ENCODE measurements at regions not wholly inside any gene's neighbourhood (a gene's known extent, or its start where the extent isn't known, plus 50 kb on each side); places are given as distances from the start of the nearest gene placed in this dataset.

GRCh38 chr6:14463110-14463509 is 345.5 kb downstream of the CD83 start:
- Mint-ChIP-seq H3K9me3 (peaks cover 0 to 23% (median 8%) of the 10 kb centered on the region in 9 donors), H3K4me1 (peaks cover 0 to 5% (median 2%) of the 10 kb centered on the region in 4 donors), H3K4me3 (no peak overlapping the region), H3K27ac (no peak overlapping the region), H3K36me3 (peaks cover 0 to 26% (median 7%) of the 10 kb centered on the region in 3 donors), H3K27me3 (peaks cover 0 to 1% (median 0%) of the 10 kb centered on the region in 5 donors)
- ATAC-seq, result no peak
- no peak for DNase-seq
- POLR2A ChIA-PET, result no interaction called here

GRCh38 chr6:14464055-14464454 is 346.5 kb downstream of the CD83 start:
- Mint-ChIP-seq H3K4me1 (peaks cover 0 to 5% (median 2%) of the 10 kb centered on the region in 4 donors), H3K27me3 (peaks cover 0 to 1% (median 0%) of the 10 kb centered on the region in 5 donors), H3K4me3 (no peak overlapping the region), H3K27ac (no peak overlapping the region), H3K36me3 (peaks cover 0 to 31% (median 14%) of the 10 kb centered on the region in 3 donors), H3K9me3 (peaks cover 5 to 30% (median 11%) of the 10 kb centered on the region in 9 donors)
- DNase-seq (no peak), ATAC-seq (no peak)
- POLR2A ChIA-PET, result no interaction called here

GRCh38 chr6:14464716-14465115 is 347.1 kb downstream of the CD83 start:
- H3K9me3 Mint-ChIP-seq, result peaks cover 9 to 35% (median 16%) of the 10 kb centered on the region in 9 donors
- peaks cover 0 to 5% (median 2%) of the 10 kb centered on the region in 4 donors for H3K4me1 Mint-ChIP-seq
- H3K4me3 Mint-ChIP-seq, result no peak overlapping the region
- DNase-seq, result no peak
- POLR2A ChIA-PET, result no interaction called here
- no peak for ATAC-seq
- H3K27ac Mint-ChIP-seq, result no peak overlapping the region
- peaks cover 0 to 37% (median 20%) of the 10 kb centered on the region in 3 donors for H3K36me3 Mint-ChIP-seq
- peaks cover 0 to 1% (median 0%) of the 10 kb centered on the region in 5 donors for H3K27me3 Mint-ChIP-seq

- POLR2A ChIA-PET, result no interaction called here
- H3K36me3 Mint-ChIP-seq, result peaks cover 0 to 37% (median 20%) of the 10 kb centered on the region in 3 donors
- H3K4me3 Mint-ChIP-seq, result no peak overlapping the region
- DNase-seq, result no peak
- no peak overlapping the region for H3K27ac Mint-ChIP-seq
- H3K9me3 Mint-ChIP-seq, result peaks cover 9 to 40% (median 16%) of the 10 kb centered on the region in 9 donors
- peaks cover 0 to 1% (median 0%) of the 10 kb centered on the region in 4 donors for H3K4me1 Mint-ChIP-seq
- peaks cover 0 to 1% (median 0%) of the 10 kb centered on the region in 5 donors for H3K27me3 Mint-ChIP-seq
- ATAC-seq, result no peak
These were observed 348.7 kb downstream of the CD83 start for GRCh38 chr6:14466278-14466677.

- Mint-ChIP-seq H3K9me3 (peaks cover 9 to 37% (median 14%) of the 10 kb centered on the region in 9 donors), H3K36me3 (peaks cover 0 to 33% (median 20%) of the 10 kb centered on the region in 3 donors), H3K27ac (no peak overlapping the region), H3K27me3 (peaks cover 0 to under 1% (median 0%) of the 10 kb centered on the region in 5 donors), H3K4me1 (peaks cover 0 to 1% (median 0%) of the 10 kb centered on the region in 4 donors), H3K4me3 (no peak overlapping the region)
- ATAC-seq, result no peak
- DNase-seq, result no peak
- POLR2A ChIA-PET, result no interaction called here
These were observed 350.0 kb downstream of the CD83 start for GRCh38 chr6:14467591-14467990.

GRCh38 chr6:14468647-14469321 is 351.2 kb downstream of the CD83 start:
- POLR2A ChIA-PET, result no interaction called here
- no peak for DNase-seq
- no peaks in the 10 kb centered on the region for H3K27me3 Mint-ChIP-seq
- no peak for ATAC-seq
- H3K4me1 Mint-ChIP-seq, result peaks cover 0 to 2% (median under 1%) of the 10 kb centered on the region in 4 donors
- no peak overlapping the region for H3K4me3 Mint-ChIP-seq
- peaks cover 0 to 31% (median 20%) of the 10 kb centered on the region in 3 donors for H3K36me3 Mint-ChIP-seq
- H3K9me3 Mint-ChIP-seq, result peaks cover 9 to 35% (median 13%) of the 10 kb centered on the region in 9 donors
- peak overlapping the region in 1 of 10 donors; percentile 43 for H3K27ac Mint-ChIP-seq

- Mint-ChIP-seq H3K36me3 (peaks cover 0 to 28% (median 19%) of the 10 kb centered on the region in 3 donors), H3K27ac (no peak overlapping the region), H3K4me3 (no peak overlapping the region), H3K27me3 (peaks cover 0 to 1% (median 0%) of the 10 kb centered on the region in 5 donors), H3K9me3 (peaks cover 7 to 30% (median 13%) of the 10 kb centered on the region in 9 donors), H3K4me1 (peaks cover 0 to 3% (median under 1%) of the 10 kb centered on the region in 4 donors)
- DNase-seq (no peak), ATAC-seq (no peak)
- POLR2A ChIA-PET, result no interaction called here
These were observed 352.5 kb downstream of the CD83 start for GRCh38 chr6:14470101-14470500.

- peaks cover 4 to 24% (median 12%) of the 10 kb centered on the region in 9 donors for H3K9me3 Mint-ChIP-seq
- H3K4me3 Mint-ChIP-seq, result no peak overlapping the region
- no peak overlapping the region for H3K27ac Mint-ChIP-seq
- H3K36me3 Mint-ChIP-seq, result peaks cover 0 to 23% (median 15%) of the 10 kb centered on the region in 3 donors
- peaks cover 0 to 2% (median under 1%) of the 10 kb centered on the region in 4 donors for H3K4me1 Mint-ChIP-seq
- DNase-seq (no peak), ATAC-seq (no peak)
- POLR2A ChIA-PET, result no interaction called here
- peaks cover 0 to 4% (median 0%) of the 10 kb centered on the region in 5 donors for H3K27me3 Mint-ChIP-seq
These were observed 353.1 kb downstream of the CD83 start for GRCh38 chr6:14470671-14471070.

GRCh38 chr6:14472255-14472985 is 354.8 kb downstream of the CD83 start:
- H3K4me3 Mint-ChIP-seq, result no peak overlapping the region
- H3K4me1 Mint-ChIP-seq, result peaks cover 0 to 2% (median under 1%) of the 10 kb centered on the region in 4 donors
- no peak for ATAC-seq
- peaks cover 4 to 23% (median 12%) of the 10 kb centered on the region in 9 donors for H3K9me3 Mint-ChIP-seq
- DNase-seq, result no peak
- POLR2A ChIA-PET, result interaction anchor here (0.7 kb wide), 1 partner anchor 18 kb away, joined by 3 read pairs; no protein-coding TSS in a partner anchor
- H3K27ac Mint-ChIP-seq, result no peak overlapping the region
- peaks cover 0 to 17% (median 15%) of the 10 kb centered on the region in 3 donors for H3K36me3 Mint-ChIP-seq
- peaks cover 0 to 7% (median 0%) of the 10 kb centered on the region in 5 donors for H3K27me3 Mint-ChIP-seq

- peaks cover 4 to 18% (median 12%) of the 10 kb centered on the region in 9 donors for H3K9me3 Mint-ChIP-seq
- peaks cover 0 to 14% (median 12%) of the 10 kb centered on the region in 3 donors for H3K36me3 Mint-ChIP-seq
- no peak overlapping the region for H3K4me3 Mint-ChIP-seq
- ATAC-seq (no peak), DNase-seq (no peak)
- peaks cover 0 to 7% (median 0%) of the 10 kb centered on the region in 5 donors for H3K27me3 Mint-ChIP-seq
- no peak overlapping the region for H3K27ac Mint-ChIP-seq
- POLR2A ChIA-PET, result no interaction called here
- H3K4me1 Mint-ChIP-seq, result peaks cover 0 to 2% (median under 1%) of the 10 kb centered on the region in 4 donors
These were observed 355.4 kb downstream of the CD83 start for GRCh38 chr6:14472986-14473337.

GRCh38 chr6:14474816-14475215 is 357.2 kb downstream of the CD83 start:
- ATAC-seq (no peak), DNase-seq (no peak)
- Mint-ChIP-seq H3K9me3 (peaks cover 0 to 9% (median 2%) of the 10 kb centered on the region in 9 donors), H3K27me3 (peaks cover 0 to 7% (median 0%) of the 10 kb centered on the region in 5 donors), H3K36me3 (no peaks in the 10 kb centered on the region), H3K27ac (no peak overlapping the region), H3K4me3 (no peak overlapping the region), H3K4me1 (peaks cover 0 to 2% (median under 1%) of the 10 kb centered on the region in 4 donors)
- POLR2A ChIA-PET, result no interaction called here

GRCh38 chr6:14475306-14475705 is 357.7 kb downstream of the CD83 start:
- no peak overlapping the region for H3K4me3 Mint-ChIP-seq
- POLR2A ChIA-PET, result no interaction called here
- DNase-seq (no peak), ATAC-seq (no peak)
- peaks cover 0 to 7% (median under 1%) of the 10 kb centered on the region in 9 donors for H3K9me3 Mint-ChIP-seq
- H3K36me3 Mint-ChIP-seq, result no peaks in the 10 kb centered on the region
- H3K27me3 Mint-ChIP-seq, result peaks cover 0 to 7% (median 0%) of the 10 kb centered on the region in 5 donors
- H3K4me1 Mint-ChIP-seq, result peaks cover 0 to 2% (median under 1%) of the 10 kb centered on the region in 4 donors
- no peak overlapping the region for H3K27ac Mint-ChIP-seq

Data from naive thymus-derived CD8-positive, alpha-beta T cell (primary cell).